8988T (cell line): ENCODE measurements at regions not wholly inside any gene's neighbourhood (a gene's known extent, or its start where the extent isn't known, plus 50 kb on each side); places are given as distances from the start of the nearest gene placed in this dataset.
"Not testable (repeated sequence)": the region's sequence is repeated elsewhere in the genome, so short reads cannot be mapped to it uniquely, and the experiment has no call there.

Experiments used
- DNase-seq: peaks from one replicate; pipeline ENCODE4 v3.0.0; 2011

GRCh38 chr3:75453839-75454238, 210.3 kb upstream of the FRG2C start:
- DNase-seq: not testable (repeated sequence)

GRCh38 chr3:75474530-75474929, 189.6 kb upstream of the FRG2C start:
- not testable (repeated sequence) for DNase-seq

GRCh38 chr3:75496600-75496999, 167.5 kb upstream of the FRG2C start:
- not testable (repeated sequence) for DNase-seq

- not testable (repeated sequence) for DNase-seq
Observed at GRCh38 chr3:75500357-75500756, 163.8 kb upstream of the FRG2C start.

- DNase-seq: not testable (repeated sequence)
Observed at GRCh38 chr3:75502171-75502570, 162.0 kb upstream of the FRG2C start.

GRCh38 chr3:75502769-75503756, 161.1 kb upstream of the FRG2C start:
- DNase-seq: not testable (repeated sequence)

GRCh38 chr3:75506603-75507002, 157.5 kb upstream of the FRG2C start:
- DNase-seq: no peak

GRCh38 chr3:75507956-75508355, 156.2 kb upstream of the FRG2C start:
- not testable (repeated sequence) for DNase-seq

GRCh38 chr3:75527657-75528056, 136.5 kb upstream of the FRG2C start:
- not testable (repeated sequence) for DNase-seq

GRCh38 chr3:75552095-75552494, 112.0 kb upstream of the FRG2C start:
- DNase-seq: peak; percentile 4

GRCh38 chr3:75564427-75564826, 99.7 kb upstream of the FRG2C start:
- not testable (repeated sequence) for DNase-seq

- not testable (repeated sequence) for DNase-seq
Observed at GRCh38 chr3:75572303-75572702, 91.8 kb upstream of the FRG2C start.

- not testable (repeated sequence) for DNase-seq
Observed at GRCh38 chr3:75579091-75579490, 85.0 kb upstream of the FRG2C start.

GRCh38 chr3:75579536-75579935, 84.6 kb upstream of the FRG2C start:
- DNase-seq: not testable (repeated sequence)

- DNase-seq: not testable (repeated sequence)
Observed at GRCh38 chr3:75579981-75580782, 83.9 kb upstream of the FRG2C start.

- DNase-seq: not testable (repeated sequence)
Observed at GRCh38 chr3:75582536-75582935, 81.6 kb upstream of the FRG2C start.

- not testable (repeated sequence) for DNase-seq
Observed at GRCh38 chr3:75583116-75583515, 81.0 kb upstream of the FRG2C start.

- not testable (repeated sequence) for DNase-seq
Observed at GRCh38 chr3:75587695-75588094, 76.4 kb upstream of the FRG2C start.

GRCh38 chr3:75590382-75590781, 73.7 kb upstream of the FRG2C start:
- not testable (repeated sequence) for DNase-seq

GRCh38 chr3:75604286-75604934, 59.7 kb upstream of the FRG2C start:
- not testable (repeated sequence) for DNase-seq

GRCh38 chr3:75607996-75608395, 56.1 kb upstream of the FRG2C start:
- DNase-seq: not testable (repeated sequence)

- DNase-seq: not testable (repeated sequence)
Observed at GRCh38 chr3:75609598-75609997, 54.5 kb upstream of the FRG2C start.

- DNase-seq: no peak
Observed at GRCh38 chr3:75610773-75611172, 53.4 kb upstream of the FRG2C start.
